Tibial nerve (tissue), 3 donors: ENCODE measurements at regions not wholly inside any gene's neighbourhood (a gene's known extent, or its start where the extent isn't known, plus 50 kb on each side); places are given as distances from the start of the nearest gene placed in this dataset.

Experiments used
- CTCF ChIP-seq, 5 experiments: fragments of 200-600 bp in 3 of 5; fragments of 450-650 bp in 2 of 5; sonication (generic) in 3 of 5; IDR thresholded peaks; one replicate each; pipeline ENCODE4 v1.5.1; 2016 to 2019; ENCODE audit warnings: antibody characterized with exemption in 5 of 5, mild to moderate bottlenecking in 3 of 5, moderate library complexity in 2 of 5
- POLR2A ChIP-seq, 2 donors: fragments of 450-650 bp; IDR thresholded peaks; one replicate each; pipeline ENCODE4 v1.6.1; 2017; ENCODE audit warnings: antibody characterized with exemption in 2 of 2, mild to moderate bottlenecking in 2 of 2, moderate library complexity in 2 of 2

DNA sequence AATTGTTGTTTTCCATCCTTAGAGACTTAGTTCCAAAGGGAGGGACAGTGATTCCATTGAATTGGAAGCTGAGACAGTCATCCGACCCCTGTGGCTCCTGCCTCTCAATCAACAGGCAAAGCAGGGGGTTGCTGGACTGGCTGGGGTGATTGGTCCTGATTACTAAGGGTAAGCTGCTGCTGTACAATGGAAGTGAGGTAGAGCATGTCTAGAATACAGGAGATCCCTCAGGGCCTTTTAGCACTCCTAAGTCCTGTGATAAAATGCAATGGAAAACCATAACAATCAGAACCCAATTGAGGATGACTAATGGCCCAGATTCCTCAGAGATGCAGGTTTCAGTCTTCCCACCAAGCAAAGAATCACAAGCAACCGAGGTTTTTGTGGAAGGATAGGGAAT, 127.6 kb downstream of the AASDH start:
- TF ChIP-seq POLR2A (IDR thresholded peaks at IDR 0.05): no peak
- no peak for TF ChIP-seq CTCF (IDR thresholded peaks at IDR 0.05)
